ENCODE measurements at regions not wholly inside any gene's neighbourhood (a gene's known extent, or its start where the extent isn't known, plus 50 kb on each side); places are given as distances from the start of the nearest gene placed in this dataset.

- TF ChIP-seq CTCF (conservative IDR thresholded peaks at IDR 0.05; ENCODE audit: low read depth in 2 of 2) (no peak), EZH2 (IDR thresholded peaks at IDR 0.05; ENCODE audit: low read depth, unreplicated experiment) (no peak), EZH2phosphoT487 (IDR thresholded peaks at IDR 0.05; ENCODE audit: unreplicated experiment) (no peak), POLR2AphosphoS5 (IDR thresholded peaks at IDR 0.05; ENCODE audit: low read depth) (no peak), JUNB (IDR thresholded peaks at IDR 0.05; ENCODE audit: unreplicated experiment) (no peak), CREB1 (CRISPR knock-in tag; IDR thresholded peaks at IDR 0.05; ENCODE audit: low read depth) (no peak), REST (IDR thresholded peaks at IDR 0.05; ENCODE audit: unreplicated experiment) (no peak), ZNF114 (CRISPR knock-in tag; IDR thresholded peaks at IDR 0.05) (no peak), NANOG (IDR thresholded peaks at IDR 0.05; ENCODE audit: borderline replicate concordance) (no peak)
Observed at GRCh38 chr3:168579010-168579409, 483.3 kb upstream of the GOLIM4 start.

Measured in GM23338 (cell line).